H54 (cell line): ENCODE measurements at regions not wholly inside any gene's neighbourhood (a gene's known extent, or its start where the extent isn't known, plus 50 kb on each side); places are given as distances from the start of the nearest gene placed in this dataset.

Experiments used
- DNase-seq: peaks from one replicate; pipeline ENCODE4 v3.0.0; 2011; ENCODE audit warnings: low spot score, mixed read lengths; ENCODE audit not compliant: insufficient read length
- FAIRE-seq: peaks from 3 replicates; lab custom pipeline; 2011; peaks lifted over from hg19 to GRCh38; lab: Jason Lieb, UNC
- POLR2A ChIP-seq: IDR thresholded peaks from 2 replicates; pipeline ENCODE4 v1.6.1; 2011; ENCODE audit warnings: low read depth, mild to moderate bottlenecking, low read length

DNA sequence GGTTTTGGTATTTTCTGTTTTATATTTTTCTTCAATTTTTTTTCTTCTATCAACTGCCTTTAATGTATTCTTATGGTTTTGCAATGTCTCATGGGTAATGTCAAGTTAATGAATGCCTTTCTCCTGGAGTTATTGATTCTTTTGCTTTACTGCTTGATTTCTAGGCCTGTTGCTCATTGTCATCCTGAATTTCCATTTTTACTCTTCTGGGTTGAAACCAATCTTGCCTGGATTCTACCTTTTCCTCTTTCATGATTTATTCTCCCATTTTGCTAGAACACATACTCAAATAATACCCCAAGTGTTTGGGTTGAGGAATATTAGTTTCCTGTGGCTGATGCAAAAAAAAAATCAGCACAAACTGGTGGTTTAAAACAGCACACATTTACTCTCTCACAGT lies 315.2 kb upstream of the PDZRN3 start:
- TF ChIP-seq POLR2A = no peak
- no peak for DNase-seq
- no peak for FAIRE-seq

DNA sequence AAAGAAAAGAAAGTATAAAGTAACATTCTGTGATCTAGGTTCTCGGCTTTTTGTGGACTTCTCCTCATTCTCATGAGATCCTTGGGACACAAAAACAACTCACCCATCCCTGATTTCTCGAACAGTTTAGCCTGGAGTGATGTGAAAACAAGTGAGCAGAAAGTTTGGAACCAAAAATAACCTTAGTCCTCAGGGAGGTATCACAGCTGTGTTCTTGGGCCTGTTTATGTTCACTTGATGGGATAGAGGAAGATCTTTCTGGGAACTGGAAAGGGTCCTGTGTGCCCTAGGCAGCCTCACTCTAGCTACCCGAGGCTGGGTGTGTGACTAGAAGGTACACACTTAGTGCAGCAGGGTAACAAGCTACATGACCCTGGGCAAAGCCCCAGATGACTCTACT lies 308.8 kb upstream of the PDZRN3 start:
- no peak for FAIRE-seq
- no peak for DNase-seq
- no peak for TF ChIP-seq POLR2A

DNA sequence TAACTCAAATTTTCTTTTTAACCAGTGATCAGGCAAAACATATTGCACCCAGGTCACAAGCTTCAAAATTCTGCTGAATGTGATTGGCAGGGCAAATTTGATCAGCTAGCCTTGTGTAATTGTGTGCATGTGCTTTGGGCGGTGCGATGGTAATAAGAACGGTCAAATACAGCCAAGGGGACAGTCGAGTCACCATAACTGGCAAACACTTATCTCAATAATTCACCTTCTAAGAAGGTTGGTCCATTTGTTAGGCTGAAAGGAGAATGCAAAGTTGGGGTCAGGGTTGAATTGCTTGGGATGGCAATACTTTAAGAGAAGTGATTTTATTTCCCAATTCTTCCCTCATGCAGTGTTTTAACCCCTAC lies 302.4 kb upstream of the PDZRN3 start:
- FAIRE-seq (no peak), DNase-seq (no peak)
- TF ChIP-seq POLR2A = no peak

DNA sequence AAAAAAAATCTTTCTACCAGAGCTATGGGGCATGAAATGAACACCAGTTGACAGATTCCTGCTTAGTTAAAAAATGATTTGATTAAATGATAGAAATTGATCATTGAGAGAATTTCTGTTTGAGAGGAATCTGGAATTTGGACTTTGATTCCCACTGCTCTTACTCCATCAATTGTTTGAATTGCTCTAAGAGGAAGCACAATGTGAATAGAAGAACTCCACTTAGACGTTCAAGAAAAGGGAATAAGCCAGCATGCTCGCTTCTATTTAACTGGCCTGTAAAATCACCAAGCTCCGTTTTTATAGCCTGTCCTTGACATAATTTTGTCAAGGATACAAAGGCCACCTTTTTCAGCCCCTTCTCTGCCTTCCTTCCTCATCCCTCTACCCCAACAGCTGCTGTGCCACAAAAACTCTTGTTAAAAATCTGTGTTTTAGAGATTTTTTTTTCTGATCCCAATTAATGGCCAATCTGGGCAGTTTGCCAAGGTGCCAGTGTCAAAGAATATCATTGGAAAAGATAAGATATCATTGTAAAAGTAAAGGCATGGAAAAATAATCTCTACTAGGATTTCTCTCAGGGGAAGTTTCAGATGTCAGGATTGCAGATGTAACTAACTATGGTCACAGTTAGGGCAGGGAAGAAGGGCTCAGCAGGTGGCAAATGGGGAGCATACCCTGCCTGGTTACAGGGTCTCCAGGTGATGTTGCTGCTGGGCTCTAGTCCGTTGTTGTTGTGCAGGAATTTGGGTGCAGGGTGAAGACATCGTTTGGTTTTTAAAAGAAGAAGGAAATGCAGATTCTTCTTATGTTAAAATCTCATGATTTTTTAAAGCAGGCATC lies 301.8 kb upstream of the PDZRN3 start:
- no peak for DNase-seq
- no peak for FAIRE-seq
- TF ChIP-seq POLR2A = no peak

DNA sequence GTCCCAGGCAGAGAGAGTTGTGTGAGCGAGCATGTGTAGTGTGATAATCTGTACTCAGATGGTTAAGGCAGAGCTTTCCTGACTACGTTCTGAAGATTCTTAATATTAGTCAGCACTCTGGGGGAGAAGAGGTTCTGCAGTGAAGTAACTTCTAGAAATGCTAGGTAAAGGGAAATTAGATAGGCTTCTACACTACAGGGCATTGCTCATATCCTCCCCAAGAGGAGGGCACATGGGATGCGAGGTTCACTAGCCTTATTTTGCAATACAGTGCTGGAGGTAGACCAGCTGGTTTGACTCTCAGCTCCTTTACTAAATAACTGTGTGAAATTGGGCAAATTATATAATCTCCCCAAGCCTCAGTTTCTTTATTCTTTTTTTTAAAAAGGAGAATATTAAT lies 300.3 kb upstream of the PDZRN3 start:
- DNase-seq (no peak), FAIRE-seq (no peak)
- TF ChIP-seq POLR2A = no peak

DNA sequence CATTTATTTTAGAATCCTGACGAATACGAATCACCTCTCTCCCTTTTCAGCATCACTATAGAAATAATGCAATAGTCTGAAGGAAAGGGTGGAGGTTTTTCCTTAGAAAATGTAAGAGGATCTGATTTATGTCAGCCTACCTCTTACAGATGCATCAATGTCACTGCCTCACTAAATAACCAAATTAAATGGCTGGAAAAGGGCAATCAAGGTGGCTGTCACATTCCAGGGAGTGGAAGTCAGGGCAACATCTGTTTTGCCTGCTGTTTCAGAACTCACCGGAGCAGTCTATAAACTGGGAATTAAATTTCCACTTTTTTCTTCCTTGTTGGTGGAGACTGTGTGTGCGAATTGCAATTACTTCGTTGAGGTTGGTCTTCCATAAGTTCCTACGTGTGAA lies 299.3 kb upstream of the PDZRN3 start:
- FAIRE-seq (no peak), DNase-seq (no peak)
- no peak for TF ChIP-seq POLR2A

DNA sequence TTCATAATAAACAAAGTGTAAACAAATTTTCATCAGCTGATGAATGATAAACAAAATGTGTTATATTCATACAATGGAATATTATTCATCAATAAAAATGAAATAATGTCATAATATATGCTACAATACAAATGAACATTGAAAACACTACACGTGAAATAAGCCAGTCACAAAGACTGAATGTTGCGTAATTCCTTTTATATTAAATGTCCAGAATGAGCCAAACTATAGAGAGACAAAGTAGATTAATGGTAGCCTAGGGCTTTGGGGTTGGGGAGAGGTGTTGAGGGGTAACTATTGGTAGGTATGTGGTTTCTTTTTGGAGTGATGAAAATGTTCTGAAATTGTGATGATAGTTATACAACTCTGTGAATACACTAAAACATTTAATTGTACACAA lies 292.9 kb upstream of the PDZRN3 start:
- TF ChIP-seq POLR2A = no peak
- no peak for FAIRE-seq
- DNase-seq = no peak

DNA sequence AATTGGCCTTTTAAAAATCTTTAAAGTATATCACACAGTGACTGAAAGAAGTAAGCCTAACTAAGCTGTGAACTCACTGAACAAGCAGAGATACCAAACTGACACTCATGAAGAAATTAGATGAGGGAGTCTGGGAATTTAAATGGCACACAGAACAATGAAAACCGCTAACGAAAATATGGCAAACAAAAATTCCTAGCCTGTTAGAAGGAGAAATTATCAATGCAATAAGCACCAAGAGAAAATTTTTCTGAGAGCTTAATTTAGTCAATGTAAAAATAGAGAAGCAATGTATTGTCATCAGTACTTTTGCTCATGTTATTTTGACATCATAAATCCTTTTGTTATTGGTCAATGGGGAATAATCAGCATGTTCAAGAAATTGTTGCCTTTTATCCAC lies 291.1 kb upstream of the PDZRN3 start:
- FAIRE-seq = no peak
- no peak for TF ChIP-seq POLR2A
- no peak for DNase-seq

DNA sequence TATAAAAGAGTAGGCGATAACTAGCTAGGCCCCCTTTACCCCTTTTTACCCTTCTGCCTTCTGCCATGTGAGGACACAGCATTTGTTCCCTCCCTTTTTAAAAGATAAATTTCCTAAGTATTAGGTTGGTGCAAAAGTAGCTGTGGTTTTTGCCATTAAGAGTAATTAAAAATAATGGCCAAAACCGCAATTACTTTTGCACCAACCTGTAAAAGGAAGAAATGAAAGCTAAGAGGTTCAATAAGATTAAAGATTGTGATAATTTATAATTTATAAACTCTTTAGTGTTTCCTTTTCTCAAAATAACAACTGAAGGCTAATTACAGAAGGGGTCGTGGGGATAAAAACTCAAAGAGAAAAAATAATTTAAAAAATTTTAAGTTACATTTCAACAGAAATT lies 283.5 kb upstream of the PDZRN3 start:
- DNase-seq = no peak
- no peak for FAIRE-seq
- no peak for TF ChIP-seq POLR2A

DNA sequence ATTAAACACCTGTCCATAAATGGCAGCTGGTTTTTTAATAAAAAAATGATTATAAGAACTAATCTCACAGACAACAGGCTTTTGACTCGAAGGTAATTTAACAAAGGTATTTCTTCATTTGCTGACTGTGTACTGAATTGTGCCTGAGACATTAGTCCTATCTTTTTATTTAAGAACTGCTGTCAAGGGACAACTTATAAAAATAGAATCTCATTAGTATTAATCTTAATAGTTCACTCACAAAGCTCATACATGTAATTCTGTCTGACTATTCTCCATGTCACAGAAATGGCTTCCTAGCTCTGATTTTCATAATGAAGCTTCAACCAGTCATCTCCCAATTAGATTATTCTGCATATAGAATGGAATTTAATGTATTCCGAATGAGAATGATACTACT lies 276.9 kb upstream of the PDZRN3 start:
- no peak for TF ChIP-seq POLR2A
- DNase-seq = no peak
- no peak for FAIRE-seq

DNA sequence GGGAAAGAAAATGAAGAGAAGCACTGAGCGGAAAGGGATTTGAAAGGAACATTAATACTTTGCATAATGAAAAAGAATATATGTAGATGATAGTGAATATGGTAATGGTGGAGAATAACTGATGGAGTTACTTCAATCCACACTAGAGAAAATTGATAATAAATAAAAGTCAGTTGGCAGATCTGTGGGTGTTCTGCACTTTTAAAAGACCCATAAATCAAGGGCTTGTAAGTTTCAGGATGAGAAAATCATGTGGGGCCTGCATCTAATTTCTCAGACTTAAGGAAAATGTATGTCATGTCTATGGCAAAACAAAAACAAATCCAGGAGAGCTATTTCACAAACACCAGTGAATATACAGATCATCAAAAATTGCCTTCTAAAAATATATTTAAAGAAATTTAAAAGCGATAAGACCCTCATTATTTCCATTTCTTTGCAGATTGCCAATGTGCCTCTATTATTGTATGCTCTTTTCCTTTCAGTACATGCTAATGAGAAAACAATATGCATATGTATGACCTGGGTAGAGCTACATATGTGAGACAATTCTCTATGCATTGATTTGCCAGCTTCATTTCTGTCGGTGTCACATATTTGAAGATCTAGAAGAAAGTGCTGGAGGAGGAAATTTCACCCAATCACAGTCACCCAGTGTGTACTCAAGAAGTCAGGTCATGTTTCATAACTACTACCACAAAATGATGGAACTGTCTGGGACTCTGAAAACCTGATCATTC lies 269.9 kb upstream of the PDZRN3 start:
- FAIRE-seq = no peak
- DNase-seq = no peak
- TF ChIP-seq POLR2A = no peak

DNA sequence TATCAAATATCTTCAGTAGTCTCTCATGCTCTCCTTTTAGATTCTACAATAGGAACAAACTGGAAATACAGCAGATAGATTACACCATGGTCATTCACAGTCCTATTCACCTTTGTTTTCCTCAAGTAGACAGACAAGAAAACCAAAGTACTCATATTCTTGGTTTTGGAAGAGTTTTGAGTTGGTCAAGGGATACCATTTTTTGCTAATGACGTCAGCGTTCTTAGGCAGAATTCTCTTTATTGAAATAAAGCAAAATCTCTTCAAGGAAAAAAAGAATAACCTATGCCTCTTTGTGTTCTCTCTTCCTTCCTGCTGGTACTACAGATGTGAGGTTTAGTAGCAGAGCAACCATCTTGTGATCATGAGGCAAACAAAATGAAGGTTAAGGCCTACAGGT lies 268.3 kb upstream of the PDZRN3 start:
- no peak for TF ChIP-seq POLR2A
- FAIRE-seq (no peak), DNase-seq (no peak)

DNA sequence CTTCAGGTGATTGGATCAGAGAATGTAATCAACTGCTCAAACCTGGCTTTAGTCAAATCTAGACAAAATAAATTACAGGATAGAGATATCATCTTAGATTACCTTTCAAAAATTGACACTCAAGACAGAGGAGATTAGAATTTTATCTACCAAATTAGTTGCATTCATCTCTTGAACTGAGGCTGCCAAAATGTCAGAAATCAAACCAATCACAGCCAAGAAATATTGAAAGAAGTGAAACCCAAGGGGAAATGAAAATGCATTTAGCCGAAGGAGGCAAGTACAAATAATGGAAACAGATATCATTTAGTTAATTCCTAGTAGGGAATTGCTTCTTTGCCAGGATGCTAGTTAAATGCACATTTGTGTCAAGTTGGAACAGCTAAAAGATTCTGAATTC lies 261.1 kb upstream of the PDZRN3 start:
- FAIRE-seq = no peak
- DNase-seq = no peak
- no peak for TF ChIP-seq POLR2A

DNA sequence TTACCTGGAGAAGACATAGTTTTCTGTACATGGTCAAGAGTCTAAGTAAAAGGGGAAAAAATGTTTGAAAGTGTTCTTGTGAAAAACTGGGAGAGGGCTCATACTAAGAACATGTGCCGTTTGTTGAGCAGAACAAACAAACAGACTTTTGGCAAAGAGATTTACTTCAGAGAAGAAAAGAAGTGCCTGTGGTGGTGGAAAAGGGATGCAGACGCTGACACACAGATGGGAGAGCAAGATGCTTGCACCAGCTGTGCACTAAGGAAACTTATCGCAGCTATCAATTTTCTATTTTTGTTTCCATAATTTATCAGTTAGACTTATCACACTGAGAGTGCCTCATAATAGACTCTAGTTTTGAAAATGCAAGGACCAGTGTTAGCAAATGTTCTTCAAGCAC lies 259.6 kb upstream of the PDZRN3 start:
- FAIRE-seq (no peak), DNase-seq (no peak)
- no peak for TF ChIP-seq POLR2A

DNA sequence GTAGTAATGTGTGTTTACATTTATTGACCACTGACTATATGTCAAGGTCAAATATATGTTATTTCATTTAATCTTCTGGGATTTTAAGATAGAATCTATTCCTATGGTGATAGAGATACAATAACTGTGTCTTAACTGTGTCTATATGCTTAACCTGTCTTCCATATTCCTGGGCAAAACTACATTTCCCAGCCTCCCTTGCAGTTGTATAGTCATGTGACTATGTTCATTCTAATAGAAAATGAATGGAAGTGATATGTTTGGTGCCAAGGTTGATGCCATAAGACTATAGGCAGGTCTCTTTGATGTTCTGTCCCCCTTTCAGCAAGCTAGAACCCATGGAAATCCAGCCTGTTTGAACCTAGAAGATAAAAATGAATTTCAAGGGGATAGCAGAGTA lies 258.8 kb upstream of the PDZRN3 start:
- no peak for FAIRE-seq
- DNase-seq = no peak
- TF ChIP-seq POLR2A = no peak
